Fibroblast of lung (primary cell): ENCODE measurements at regions not wholly inside any gene's neighbourhood (a gene's known extent, or its start where the extent isn't known, plus 50 kb on each side); places are given as distances from the start of the nearest gene placed in this dataset.

Experiments
- CTCF ChIP-seq, 2 donors: IDR thresholded peaks in 1 of 2; conservative IDR thresholded peaks in 1 of 2; 1 replicate in 1 of 2; 2 replicates in 1 of 2; pipeline ENCODE4 v1.5.1; 2011 to 2012; ENCODE audit warnings: low read length in 2 of 2, control low read depth in 1 of 2, inconsistent platforms in 1 of 2, low read depth in 1 of 2, mild to moderate bottlenecking in 1 of 2
- EZH2 ChIP-seq: IDR thresholded peaks from 2 replicates; pipeline ENCODE4 v1.5.1; 2012; ENCODE audit warnings: low read length, control low read depth, mild to moderate bottlenecking; ENCODE audit errors: missing control alignments

GRCh38 chr5:73381590-73382400 lies 66.8 kb downstream of the FOXD1 start:
- TF ChIP-seq CTCF (conservative IDR thresholded peaks at IDR 0.05 in 1 of 2, IDR thresholded peaks at IDR 0.05 in 1 of 2; ENCODE audit: low read depth in 1 of 2, low read length in 2 of 2), result no peak
- TF ChIP-seq EZH2, result no peak
